ENCODE measurements at regions not wholly inside any gene's neighbourhood (a gene's known extent, or its start where the extent isn't known, plus 50 kb on each side); places are given as distances from the start of the nearest gene placed in this dataset.

GRCh38 chr3:6528951-6529350 is 332.0 kb upstream of the GRM7 start:
- DNase-seq (ENCODE audit: low read depth in 2 of 3, low spot score in 2 of 3) = no peak

DNA sequence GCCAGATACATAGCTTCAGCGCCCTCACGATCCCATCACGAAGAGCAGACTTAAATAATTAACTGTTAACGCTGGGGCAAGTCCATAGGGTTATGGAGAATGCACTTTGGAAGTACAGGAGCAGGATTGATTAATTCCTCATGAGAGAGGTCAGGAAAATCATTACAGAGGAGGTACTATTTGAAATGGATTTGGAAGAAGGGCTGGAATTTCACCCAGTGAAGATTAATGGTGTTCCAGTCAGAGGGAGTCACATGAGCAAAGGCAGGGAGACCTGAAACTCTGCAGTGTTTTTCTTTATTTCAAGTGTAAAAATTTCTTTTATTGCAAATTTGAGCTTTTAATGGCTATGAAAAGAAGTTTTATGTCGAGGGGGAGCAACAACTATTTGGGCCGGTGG is 329.8 kb upstream of the GRM7 start:
- DNase-seq (ENCODE audit: low read depth in 2 of 3, low spot score in 2 of 3) = no peak

GRCh38 chr3:6532101-6532500 is 328.8 kb upstream of the GRM7 start:
- DNase-seq (ENCODE audit: low read depth in 2 of 3, low spot score in 2 of 3) = no peak

GRCh38 chr3:6540981-6541380 is 319.9 kb upstream of the GRM7 start:
- no peak for DNase-seq (ENCODE audit: low read depth in 2 of 3, low spot score in 2 of 3)

- DNase-seq (ENCODE audit: low read depth in 2 of 3, low spot score in 2 of 3) = no peak
Observed at GRCh38 chr3:6542795-6543194, 318.1 kb upstream of the GRM7 start.

- no peak for DNase-seq (ENCODE audit: low read depth in 2 of 3, low spot score in 2 of 3)
Observed at GRCh38 chr3:6549296-6549695, 311.6 kb upstream of the GRM7 start.

DNA sequence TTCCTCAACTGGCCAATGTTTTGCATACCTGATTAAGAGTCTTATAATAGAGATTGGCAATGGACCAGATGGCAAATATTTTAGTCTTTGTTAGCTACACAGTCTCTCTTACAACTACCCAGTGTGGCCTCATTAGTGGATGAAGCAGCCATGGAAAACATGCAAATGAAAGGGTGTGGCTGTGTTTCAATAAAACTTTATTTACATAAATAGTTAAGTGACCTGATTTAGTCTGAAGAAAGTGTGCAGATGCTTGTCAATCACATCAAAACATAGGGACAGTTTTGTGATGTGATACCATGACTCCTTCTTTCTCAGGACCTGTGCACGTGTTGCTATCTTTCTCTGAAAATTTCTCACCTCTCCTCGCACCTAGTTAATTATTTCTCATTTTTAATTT is 309.8 kb upstream of the GRM7 start:
- no peak for DNase-seq (ENCODE audit: low read depth in 2 of 3, low spot score in 2 of 3)

- no peak for DNase-seq (ENCODE audit: low read depth in 2 of 3, low spot score in 2 of 3)
Observed at GRCh38 chr3:6560259-6560658, 300.7 kb upstream of the GRM7 start.

DNA sequence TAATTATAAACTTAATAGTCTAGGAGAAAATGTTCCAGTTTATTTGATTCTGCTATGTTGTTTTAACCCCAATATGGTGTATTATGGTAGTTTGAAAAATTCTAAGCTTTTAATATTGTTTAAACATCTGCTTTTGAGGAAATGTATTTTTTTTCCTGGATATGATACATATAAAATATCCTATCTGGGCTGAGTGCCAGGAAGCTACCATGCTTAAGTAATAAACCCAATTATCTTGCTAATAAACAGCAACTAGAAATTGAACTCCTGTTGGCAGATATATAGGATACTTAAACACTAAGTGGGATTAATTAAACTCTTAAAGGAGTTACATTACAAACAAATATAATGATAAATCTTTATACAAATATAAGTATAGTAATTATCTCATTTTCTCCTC is 293.7 kb upstream of the GRM7 start:
- no peak for DNase-seq (ENCODE audit: low read depth in 2 of 3, low spot score in 2 of 3)

DNA sequence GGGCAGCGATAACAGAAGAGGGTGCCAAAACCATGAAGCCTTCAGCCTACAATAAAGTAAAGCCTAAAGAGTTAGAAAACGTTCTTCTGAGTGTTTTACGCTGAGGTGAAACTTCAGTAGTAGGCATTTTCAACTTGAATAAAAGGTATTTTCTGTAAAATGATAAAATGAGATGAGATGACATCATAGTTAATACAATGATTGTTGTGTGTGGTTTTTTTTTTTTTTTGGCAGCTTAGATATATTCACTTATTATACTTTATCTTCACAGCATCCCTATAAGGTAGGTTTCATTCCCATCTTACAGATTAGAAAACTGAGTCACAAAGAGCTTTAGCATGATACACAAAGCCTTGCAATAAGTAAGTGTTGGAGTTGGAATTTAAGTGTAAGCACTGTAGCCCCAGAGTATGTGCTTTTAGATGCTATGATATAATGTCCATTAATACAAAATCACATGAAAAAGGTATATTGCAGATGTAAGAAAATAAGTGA is 291.9 kb upstream of the GRM7 start:
- DNase-seq (ENCODE audit: low read depth in 2 of 3, low spot score in 2 of 3) = no peak

DNA sequence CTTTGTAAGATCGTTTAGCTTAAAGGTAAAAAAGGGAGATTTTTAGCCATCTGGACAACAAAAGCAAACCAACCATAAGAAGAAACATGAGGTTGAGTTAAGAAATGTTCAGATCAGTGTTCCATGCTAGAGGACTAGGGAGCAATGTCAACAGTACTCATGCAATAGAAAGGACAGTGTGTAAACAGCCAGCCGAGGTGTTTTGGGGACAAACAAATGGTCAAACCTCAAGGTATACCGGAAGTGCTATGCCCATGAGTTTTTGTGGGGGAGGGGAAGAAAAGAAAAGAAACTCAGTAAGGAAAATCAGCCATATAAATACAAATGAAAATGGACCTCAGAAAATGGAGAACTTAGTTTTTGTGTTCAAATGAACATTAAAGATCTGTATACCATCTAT is 289.5 kb upstream of the GRM7 start:
- DNase-seq (ENCODE audit: low read depth in 2 of 3, low spot score in 2 of 3) = no peak

GRCh38 chr3:6577584-6577983 is 283.3 kb upstream of the GRM7 start:
- no peak for DNase-seq (ENCODE audit: low read depth in 2 of 3, low spot score in 2 of 3)

GRCh38 chr3:6578526-6578925 is 282.4 kb upstream of the GRM7 start:
- DNase-seq (ENCODE audit: low read depth in 2 of 3, low spot score in 2 of 3) = no peak

- no peak for DNase-seq (ENCODE audit: low read depth in 2 of 3, low spot score in 2 of 3)
Observed at GRCh38 chr3:6580808-6581207, 280.1 kb upstream of the GRM7 start.

GRCh38 chr3:6585360-6585759 is 275.6 kb upstream of the GRM7 start:
- DNase-seq (ENCODE audit: low read depth in 2 of 3, low spot score in 2 of 3) = no peak

GRCh38 chr3:6600237-6600636 is 260.7 kb upstream of the GRM7 start:
- DNase-seq (ENCODE audit: low read depth in 2 of 3, low spot score in 2 of 3) = no peak

DNA sequence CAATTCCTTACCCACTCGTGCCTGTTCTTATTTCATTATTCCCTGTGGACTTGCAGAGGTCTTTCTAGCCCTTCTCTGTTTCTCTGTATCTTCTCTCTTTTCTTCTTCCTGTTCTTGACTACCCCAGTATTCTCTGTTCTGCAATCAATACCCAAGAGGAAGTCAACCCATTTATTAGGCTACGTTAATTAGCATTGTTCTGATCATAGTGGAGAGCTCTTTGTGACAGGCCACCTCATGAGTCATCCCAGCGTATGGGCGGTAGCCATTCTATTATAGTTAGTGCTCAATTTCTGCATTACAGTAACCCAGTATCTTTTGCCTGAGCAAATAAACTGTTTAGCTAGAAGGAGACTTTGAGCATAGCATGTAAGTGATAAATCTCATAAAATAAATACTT is 259.5 kb upstream of the GRM7 start:
- DNase-seq (ENCODE audit: low read depth in 2 of 3, low spot score in 2 of 3) = no peak

- no peak for DNase-seq (ENCODE audit: low read depth in 2 of 3, low spot score in 2 of 3)
Observed at GRCh38 chr3:6602329-6602728, 258.6 kb upstream of the GRM7 start.

DNA sequence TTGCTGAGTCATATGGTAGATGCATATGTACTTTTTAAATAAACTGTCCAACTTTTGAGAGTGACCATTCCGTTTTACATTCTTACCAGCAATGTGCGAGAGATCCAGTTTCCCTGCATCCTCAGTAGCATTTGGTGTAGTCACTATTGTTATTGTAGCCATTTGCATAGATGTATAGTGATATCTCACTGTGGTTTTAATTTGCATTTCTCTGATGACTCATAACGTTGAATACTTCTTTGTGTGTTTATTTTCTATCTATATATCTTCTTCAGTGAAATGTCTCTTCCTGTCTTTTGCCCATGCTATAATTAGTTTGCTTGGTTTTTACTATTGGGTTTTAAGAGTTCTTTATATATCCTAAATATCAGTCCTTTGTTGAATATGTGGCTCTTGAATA is 255.7 kb upstream of the GRM7 start:
- DNase-seq (ENCODE audit: low read depth in 2 of 3, low spot score in 2 of 3) = no peak

DNA sequence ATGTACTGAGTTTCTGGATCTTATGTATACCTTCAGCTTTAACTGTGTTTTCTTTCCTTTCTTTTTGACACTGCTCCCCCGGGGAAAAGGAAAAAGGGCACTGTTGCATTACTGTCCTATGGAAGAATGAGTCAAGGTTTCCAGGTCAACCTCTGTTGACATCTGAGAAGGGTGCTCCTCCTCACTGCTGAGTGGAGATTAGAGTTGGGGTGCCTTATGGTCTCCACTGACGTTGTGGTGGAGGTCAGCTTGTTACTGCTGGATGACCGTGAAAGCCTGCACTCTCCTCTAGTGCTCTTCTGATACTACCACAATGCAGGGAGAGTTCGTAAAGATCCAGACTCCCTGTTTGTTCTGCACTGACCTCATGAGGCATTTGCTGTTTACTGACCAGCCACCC is 252.1 kb upstream of the GRM7 start:
- no peak for DNase-seq (ENCODE audit: low read depth in 2 of 3, low spot score in 2 of 3)

GRCh38 chr3:6612034-6612616 is 248.8 kb upstream of the GRM7 start:
- DNase-seq (ENCODE audit: low read depth in 2 of 3, low spot score in 2 of 3) = no peak

GRCh38 chr3:6622260-6622659 is 238.7 kb upstream of the GRM7 start:
- DNase-seq (ENCODE audit: low read depth in 2 of 3, low spot score in 2 of 3) = no peak

DNA sequence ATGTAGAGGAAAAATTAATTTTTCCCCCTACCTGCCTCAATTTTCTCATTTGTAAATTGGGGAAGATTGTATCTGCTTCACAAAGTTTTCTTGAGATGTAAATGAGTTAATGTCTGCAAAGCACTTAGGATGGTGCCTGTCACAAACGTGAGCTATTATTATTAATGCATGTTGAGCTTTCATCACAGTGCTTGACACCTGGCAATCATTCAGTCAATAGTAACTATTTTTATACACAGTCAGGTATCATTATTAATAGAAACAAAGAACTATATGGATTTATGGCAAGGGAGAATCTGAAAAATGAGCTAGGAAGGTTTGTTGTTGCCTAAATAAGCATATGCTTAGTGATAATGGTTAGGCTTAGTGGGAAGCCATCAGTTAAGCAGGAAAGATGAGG is 238.2 kb upstream of the GRM7 start:
- DNase-seq (ENCODE audit: low read depth in 2 of 3, low spot score in 2 of 3) = no peak

- DNase-seq (ENCODE audit: low read depth in 2 of 3, low spot score in 2 of 3) = no peak
Observed at GRCh38 chr3:6631376-6631775, 229.5 kb upstream of the GRM7 start.

Measured in activated CD8-positive, alpha-beta memory T cell treated with anti-CD3 and anti-CD28 coated beads for 48 hours (primary cell).